ELR (cell line): ENCODE measurements at regions not wholly inside any gene's neighbourhood (a gene's known extent, or its start where the extent isn't known, plus 50 kb on each side); places are given as distances from the start of the nearest gene placed in this dataset.
"Not testable (repeated sequence)": the region's sequence is repeated elsewhere in the genome, so short reads cannot be mapped to it uniquely, and the experiment has no call there.

Source experiments
- DNase-seq: peaks from one replicate; pipeline ENCODE4 v3.0.0-alpha.2; 2015; ENCODE audit warnings: low read depth

- peak; percentile 18 for DNase-seq
Observed at GRCh38 chr7:12827920-12828319, 140.5 kb downstream of the ARL4A start.

GRCh38 chr7:12831024-12831423 lies 143.6 kb downstream of the ARL4A start:
- no peak for DNase-seq

GRCh38 chr7:12833829-12834228 lies 146.4 kb downstream of the ARL4A start:
- no peak for DNase-seq

- DNase-seq: no peak
Observed at GRCh38 chr7:12834782-12835181, 147.3 kb downstream of the ARL4A start.

GRCh38 chr7:12839508-12840153 lies 152.2 kb downstream of the ARL4A start:
- no peak for DNase-seq

GRCh38 chr7:12844732-12845131 lies 157.3 kb downstream of the ARL4A start:
- not testable (repeated sequence) for DNase-seq

- no peak for DNase-seq
Observed at GRCh38 chr7:12847001-12847400, 159.6 kb downstream of the ARL4A start.

- no peak for DNase-seq
Observed at GRCh38 chr7:12851142-12851541, 163.7 kb downstream of the ARL4A start.

- DNase-seq: no peak
Observed at GRCh38 chr7:12851841-12852240, 164.4 kb downstream of the ARL4A start.

GRCh38 chr7:12855036-12855435 lies 167.6 kb downstream of the ARL4A start:
- DNase-seq: no peak

- DNase-seq: no peak
Observed at GRCh38 chr7:12859761-12860160, 172.3 kb downstream of the ARL4A start.

- no peak for DNase-seq
Observed at GRCh38 chr7:12861070-12861469, 173.6 kb downstream of the ARL4A start.

- no peak for DNase-seq
Observed at GRCh38 chr7:12862146-12862545, 174.7 kb downstream of the ARL4A start.

GRCh38 chr7:12864470-12865046 lies 177.1 kb downstream of the ARL4A start:
- no peak for DNase-seq

GRCh38 chr7:12865593-12865992 lies 178.2 kb downstream of the ARL4A start:
- DNase-seq: no peak

GRCh38 chr7:12866207-12866606 lies 178.8 kb downstream of the ARL4A start:
- no peak for DNase-seq

GRCh38 chr7:12868027-12868426 lies 180.6 kb downstream of the ARL4A start:
- DNase-seq: no peak

- no peak for DNase-seq
Observed at GRCh38 chr7:12870219-12870618, 182.8 kb downstream of the ARL4A start.

- DNase-seq: no peak
Observed at GRCh38 chr7:12872487-12872886, 185.1 kb downstream of the ARL4A start.

GRCh38 chr7:12873571-12873970 lies 186.1 kb downstream of the ARL4A start:
- DNase-seq: no peak

- no peak for DNase-seq
Observed at GRCh38 chr7:12879139-12879538, 191.7 kb downstream of the ARL4A start.

GRCh38 chr7:12881712-12882111 lies 194.3 kb downstream of the ARL4A start:
- no peak for DNase-seq

- DNase-seq: no peak
Observed at GRCh38 chr7:12882710-12883109, 195.3 kb downstream of the ARL4A start.

GRCh38 chr7:12884033-12884432 lies 196.6 kb downstream of the ARL4A start:
- DNase-seq: no peak
